IPS-NIHi11 (cell line): ENCODE measurements at regions not wholly inside any gene's neighbourhood (a gene's known extent, or its start where the extent isn't known, plus 50 kb on each side); places are given as distances from the start of the nearest gene placed in this dataset.
"Not testable (repeated sequence)": the region's sequence is repeated elsewhere in the genome, so short reads cannot be mapped to it uniquely, and the experiment has no call there.

Experiments used
- DNase-seq: peaks from one replicate; pipeline ENCODE4 v3.0.0; 2012; ENCODE audit warnings: mixed read lengths, low spot score

DNA sequence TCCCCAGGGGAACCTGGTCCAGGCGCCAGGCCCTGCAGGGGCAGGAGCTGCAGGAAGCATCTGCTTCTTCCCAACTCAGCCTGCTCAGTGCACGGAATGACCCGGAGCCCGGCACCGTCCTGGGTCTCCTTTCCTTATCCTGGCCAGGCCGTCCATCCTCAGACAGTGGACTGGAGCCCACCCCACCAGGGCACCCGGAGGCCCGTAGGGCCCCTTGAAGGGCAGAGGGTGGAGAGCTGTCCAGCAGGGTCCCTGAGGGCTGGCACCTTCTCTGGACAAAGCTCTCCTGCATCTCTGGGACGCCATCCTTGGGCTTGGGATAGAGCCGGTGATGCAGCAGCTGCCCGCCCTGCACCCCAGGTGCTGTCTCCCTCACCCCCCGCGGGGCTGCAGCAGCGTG is 207.9 kb downstream of the TMEM121 start:
- DNase-seq = not testable (repeated sequence)

DNA sequence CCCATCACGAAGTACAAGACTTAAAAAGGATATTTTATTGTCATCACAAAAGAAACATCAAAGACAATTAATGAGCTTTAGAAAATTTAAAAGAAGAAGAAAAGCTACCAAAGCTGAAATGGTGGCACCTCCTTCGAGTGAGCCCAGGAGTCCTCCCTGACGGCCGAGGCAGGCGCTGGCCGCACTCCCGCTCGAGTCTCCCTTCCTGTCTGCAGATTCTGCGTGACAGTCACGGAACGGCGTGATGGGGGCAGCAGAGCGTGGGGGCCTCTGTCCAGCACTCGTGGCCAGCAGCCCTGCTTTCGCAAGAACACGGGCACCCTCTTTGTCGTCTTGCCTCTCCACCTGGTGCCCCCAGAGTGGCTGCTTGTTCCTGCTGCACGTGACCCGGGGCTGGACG is 209.9 kb downstream of the TMEM121 start:
- DNase-seq = not testable (repeated sequence)

DNA sequence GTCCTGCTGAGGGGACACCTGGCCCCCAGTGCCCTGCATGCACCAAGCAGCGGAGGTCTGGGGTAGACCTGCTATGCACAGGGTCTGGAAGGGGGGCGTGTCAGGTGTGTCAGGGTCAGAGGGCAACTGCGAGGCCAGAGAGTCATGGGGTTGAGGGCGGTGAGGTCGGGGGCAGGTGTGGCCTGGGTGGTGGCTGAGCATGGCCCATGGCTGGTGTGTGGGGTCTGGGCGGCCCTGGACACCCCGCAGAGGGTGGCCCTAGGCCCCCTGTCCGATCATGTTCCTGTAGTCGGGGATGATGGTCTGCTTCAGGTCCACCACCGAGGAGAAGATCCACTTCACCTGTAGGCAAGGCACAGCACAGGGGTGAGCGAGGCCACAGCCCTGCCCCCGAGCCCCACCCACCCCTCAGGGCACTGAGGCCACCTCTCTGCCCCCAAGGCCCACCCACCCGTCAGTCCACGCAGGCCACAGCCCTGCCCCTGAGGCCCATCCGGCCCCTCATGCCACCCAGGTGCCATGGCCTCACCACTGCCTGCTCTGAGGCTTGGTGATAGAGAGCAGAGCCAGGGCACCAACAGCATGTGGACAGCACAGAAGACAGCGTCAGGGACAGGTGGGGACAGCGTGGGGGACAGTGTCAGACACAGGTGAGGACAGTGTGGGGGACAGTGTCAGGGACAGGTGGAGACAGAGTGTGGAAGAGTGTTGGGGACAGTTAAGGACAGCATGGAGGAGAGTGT is 211.3 kb downstream of the TMEM121 start:
- DNase-seq = no peak

DNA sequence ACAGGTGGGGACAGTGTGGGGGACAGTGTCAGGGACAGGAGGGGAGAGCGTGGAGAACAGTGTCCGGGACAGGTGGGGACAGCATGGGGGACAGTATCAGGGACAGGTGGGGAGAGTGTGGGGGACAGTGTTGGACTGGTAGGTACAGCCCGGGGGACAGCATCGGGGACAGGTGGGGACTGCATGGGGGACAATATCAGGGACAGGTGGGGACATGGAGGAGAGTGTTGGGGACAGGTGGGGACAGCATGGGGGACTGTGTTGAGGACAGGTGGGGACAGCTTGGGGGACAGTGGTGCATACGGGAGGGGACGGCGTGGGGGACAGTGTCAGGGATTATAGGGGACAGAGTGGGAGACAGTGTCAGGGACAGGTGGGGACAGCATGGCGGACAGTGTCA is 212.3 kb downstream of the TMEM121 start:
- no peak for DNase-seq

DNA sequence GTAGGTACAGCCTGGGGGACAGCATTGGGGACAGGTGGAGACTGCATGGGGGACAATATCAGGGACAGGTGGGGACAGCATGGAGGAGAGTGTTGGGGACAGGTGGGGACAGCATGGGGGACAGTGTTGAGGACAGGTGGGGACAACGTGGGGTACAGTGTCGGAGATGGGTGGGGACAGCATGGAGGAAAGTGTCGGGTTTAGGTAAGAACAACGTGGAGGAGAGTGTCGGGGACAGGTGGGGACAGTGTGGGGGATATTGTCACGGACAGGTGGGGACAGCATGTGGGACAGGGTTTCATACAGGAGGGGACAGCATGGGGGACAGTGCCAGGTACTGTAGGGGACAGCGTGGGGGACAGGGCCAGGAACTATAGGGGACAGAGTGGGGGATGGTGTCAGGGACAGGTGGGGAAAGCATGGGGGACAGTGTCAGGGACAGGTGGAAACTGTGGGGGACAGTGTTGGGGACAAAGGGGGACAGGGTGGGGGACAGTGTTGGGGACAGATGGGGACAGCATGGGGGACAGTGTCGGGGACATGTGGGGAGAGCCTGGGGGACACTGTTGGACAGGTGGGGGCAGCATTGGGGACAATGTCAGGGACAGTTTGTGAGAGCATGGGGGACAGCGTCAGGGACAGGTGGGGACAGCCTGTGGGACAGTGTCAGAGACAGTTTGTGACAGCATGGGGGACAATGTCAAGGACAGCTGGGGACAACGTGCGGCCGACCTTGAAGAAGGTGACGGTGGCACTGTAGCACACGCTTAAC is 213.1 kb downstream of the TMEM121 start:
- DNase-seq = no peak

DNA sequence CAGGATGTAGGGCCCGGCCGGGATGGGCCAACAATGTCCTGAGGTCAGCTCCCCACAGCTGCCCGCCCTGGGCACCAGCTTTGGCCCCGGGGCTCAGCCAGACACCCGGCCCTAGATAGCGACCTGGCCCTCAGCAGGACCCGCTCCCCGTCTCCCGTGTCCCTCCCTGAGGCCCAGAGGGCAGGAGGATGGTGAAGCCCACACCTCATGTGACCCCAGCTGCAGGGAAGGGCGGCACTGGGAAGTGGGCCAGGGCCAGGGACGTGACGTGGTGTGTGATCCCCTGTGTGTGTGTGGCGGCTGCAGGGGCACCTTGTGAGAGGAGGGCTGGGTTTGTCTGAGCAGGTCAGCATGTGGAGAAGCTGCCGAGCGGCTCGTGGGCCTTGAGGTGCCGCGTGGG is 213.9 kb downstream of the TMEM121 start:
- DNase-seq = not testable (repeated sequence)

DNA sequence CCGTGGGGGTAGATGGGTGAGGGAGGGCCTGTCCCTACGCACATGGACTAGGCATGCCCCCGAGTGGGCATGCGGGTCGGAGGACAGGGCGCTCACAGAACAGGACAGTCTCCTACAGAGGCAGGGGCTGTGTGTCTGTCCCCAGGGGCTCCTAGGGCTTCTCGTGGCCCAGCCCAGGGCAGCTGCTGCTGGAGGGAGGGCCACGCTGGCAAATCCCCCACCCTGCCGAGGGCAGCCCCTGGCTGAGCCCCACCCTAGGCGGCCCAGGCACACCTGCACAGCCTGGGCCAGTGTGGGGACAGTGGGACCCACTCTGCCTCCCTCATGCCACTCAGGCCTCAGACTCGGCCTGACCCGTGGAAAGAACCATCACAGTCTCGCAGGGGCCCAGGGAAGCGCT is 214.6 kb downstream of the TMEM121 start:
- not testable (repeated sequence) for DNase-seq

DNA sequence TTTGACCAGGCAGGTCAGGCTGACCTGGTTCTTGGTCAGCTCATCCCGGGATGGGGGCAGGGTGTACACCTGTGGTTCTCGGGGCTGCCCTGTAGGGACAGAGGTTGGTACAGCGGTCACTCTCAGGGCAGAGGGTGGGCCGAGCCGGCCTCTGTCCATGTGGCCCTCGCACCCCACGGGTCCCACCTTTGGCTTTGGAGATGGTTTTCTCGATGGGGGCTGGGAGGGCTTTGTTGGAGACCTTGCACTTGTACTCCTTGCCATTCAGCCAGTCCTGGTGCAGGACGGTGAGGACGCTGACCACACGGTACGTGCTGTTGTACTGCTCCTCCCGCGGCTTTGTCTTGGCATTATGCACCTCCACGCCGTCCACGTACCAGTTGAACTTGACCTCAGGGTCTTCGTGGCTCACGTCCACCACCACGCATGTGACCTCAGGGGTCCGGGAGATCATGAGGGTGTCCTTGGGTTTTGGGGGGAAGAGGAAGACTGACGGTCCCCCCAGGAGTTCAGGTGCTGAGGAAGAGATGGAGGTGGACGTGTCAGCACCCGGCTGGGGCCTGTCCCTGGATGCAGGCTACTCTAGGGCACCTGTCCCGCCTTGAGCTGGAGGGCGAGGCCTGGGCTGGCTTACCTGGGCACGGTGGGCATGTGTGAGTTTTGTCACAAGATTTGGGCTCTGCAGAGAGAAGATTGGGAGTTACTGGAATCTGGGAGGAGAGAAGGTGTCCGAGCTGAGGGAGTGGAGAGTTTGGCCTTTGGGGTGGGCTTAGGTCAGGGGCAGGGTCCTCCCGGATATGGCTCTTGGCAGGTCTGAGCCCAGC is 215.5 kb downstream of the TMEM121 start:
- not testable (repeated sequence) for DNase-seq

DNA sequence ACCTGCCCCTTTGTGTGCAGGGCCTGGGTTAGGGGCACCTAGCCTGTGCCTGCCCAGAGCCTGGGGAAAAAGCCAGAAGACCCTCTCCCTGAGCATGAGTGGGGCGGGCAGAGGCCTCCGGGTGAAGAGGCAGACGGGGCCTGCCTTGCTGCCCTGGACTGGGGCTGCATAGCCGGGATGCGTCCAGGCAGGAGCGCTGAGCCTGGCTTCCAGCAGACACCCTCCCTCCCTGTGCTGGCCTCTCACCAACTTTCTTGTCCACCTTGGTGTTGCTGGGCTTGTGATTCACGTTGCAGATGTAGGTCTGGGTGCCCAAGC is 216.1 kb downstream of the TMEM121 start:
- no peak for DNase-seq

DNA sequence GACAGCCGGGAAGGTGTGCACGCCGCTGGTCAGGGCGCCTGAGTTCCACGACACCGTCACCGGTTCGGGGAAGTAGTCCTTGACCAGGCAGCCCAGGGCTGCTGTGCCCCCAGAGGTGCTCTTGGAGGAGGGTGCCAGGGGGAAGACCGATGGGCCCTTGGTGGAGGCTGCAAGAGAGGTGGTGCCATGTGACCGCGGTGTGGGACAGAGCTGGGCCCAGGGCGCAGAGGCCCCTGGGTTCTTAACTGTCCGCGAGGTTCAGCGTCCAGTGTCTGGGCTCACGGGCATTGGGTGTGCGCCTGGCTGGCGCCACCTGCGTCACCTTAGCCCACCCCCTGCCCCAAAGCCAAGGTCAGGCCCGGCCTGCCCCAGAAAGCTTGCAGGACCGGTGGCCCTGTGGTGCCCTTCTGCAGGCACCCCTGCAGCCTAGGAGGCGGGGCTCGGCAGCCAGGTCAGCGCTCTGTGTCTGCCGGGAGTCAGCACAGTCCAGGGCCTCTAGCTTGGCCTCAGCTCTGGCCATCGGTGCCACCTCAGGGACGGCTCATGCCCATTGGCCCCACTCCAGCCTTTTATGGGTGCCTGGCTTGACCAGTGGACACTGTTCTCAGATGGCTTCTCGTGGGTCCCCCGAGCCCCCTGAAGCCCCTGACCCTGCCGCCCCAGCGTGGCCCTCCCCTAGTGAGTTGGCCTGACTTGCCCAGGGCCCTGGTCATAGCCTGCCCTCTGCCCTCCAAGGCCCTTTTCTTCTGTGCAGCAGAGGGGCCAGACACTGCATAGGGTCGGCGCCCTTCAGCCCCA is 216.7 kb downstream of the TMEM121 start:
- not testable (repeated sequence) for DNase-seq

DNA sequence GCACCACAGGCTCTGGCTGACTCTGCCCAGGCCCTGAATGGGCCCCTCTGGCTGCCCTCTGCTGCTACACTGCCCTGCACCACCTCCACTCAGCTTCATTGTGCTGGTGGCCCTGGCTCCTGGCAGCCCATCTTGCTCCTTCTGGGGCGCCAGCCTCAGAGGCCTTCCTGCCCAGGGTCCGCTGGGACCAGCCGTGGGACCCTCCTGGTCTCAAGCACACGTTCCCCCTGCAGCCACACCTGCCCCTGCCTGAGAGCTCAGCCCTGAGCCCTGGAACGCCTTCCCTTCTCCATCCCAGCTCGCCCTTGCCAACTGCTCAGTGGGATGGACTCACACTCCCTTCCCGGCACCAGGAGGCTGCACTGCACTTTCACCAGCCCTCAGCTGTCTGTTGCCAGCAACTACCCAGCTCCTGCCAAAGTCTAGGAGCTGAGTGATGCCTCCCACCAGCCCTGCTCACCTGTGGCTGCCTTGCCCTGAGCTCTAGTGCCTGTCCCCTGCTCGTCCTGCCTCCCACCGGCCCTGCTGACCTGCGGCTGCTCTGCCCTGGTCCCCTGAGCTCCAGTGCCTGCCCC is 217.9 kb downstream of the TMEM121 start:
- DNase-seq = not testable (repeated sequence)

DNA sequence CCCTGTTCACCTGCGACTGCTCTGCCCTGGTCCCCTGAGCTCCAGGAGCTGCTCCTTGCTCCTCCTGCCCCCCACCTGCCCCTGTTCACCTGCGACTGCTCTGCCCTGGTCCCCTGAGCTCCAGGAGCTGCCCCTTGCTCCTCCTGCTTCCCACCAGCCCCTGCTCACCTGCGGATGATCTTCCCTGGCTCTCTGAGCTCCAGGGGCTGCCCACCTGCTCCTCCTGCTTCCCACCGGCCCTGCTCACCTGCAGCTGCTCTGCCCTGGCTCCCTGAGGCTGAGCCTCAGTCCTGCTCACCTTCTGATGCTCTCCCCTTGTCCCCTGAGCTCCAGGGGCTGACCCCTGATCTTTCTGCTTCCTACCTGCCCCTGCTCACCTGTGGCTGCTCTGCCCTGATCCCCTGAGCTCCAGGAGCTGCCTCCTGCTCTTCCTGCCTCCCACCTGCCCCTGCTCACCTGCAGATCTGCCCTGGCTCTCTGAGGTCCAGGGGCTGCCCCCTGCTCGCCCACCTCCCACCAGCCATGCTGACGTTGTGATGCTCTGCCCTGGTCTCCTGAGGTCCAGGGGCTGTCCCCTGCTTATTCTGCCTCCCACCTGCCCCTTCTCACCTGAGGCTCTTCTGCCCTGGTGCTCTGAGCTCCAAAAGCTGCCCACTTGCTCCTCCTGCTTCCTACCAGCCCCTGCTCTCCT is 219.2 kb downstream of the TMEM121 start:
- DNase-seq = no peak

DNA sequence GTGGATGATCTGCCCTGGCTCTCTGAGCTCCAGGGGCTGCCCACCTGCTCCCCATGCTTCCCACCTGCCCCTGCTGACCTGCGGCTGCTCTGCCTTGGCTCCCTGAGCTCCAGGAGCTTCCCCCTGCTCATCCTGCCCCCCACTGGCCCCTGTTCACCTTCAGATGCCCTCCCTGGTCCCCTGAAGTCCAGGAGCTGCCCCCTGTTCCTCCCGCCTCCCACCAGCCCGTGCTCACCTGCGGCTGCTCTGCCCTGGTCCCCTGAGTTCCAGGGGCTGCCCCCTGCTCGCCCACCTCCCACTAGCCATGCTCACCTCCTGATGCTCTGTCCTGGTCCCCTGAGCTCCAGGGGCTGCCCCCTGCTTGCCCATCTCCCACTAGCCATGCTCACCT is 219.7 kb downstream of the TMEM121 start:
- no peak for DNase-seq

DNA sequence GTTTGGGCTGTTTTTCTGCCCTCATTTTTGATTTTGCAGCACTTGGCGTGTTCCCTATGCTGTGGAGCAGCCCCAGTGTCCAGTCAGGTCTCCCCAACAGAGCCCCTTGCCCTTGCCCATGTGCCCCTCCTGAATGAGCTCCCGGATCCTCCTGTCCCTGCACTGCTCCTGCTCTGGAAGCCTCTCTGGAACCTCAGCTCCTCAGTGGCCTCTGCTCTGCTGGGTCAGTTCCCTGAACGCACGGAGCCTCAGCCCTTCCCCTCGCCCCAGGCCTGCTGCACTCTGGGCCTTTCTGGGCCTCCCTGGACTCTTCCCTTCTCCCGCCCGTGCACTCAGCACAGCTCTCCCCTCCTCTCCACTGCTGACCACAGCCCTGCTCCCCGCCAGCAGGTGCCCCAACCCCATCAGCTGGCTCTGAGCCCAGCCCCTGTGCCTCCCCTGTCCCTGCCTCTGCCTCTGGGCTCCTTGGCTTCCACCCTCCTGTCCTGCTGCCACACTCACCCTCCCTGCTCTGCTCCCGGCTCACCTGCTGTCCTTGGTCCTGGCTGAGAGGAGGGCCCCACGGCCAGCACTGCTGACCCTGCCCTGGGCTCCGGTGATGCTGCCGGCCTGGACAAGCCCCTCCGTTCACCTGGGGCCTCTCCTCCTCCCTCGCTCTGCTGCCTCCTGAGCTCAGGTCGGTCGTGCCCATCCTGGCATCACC is 220.6 kb downstream of the TMEM121 start:
- DNase-seq = not testable (repeated sequence)

DNA sequence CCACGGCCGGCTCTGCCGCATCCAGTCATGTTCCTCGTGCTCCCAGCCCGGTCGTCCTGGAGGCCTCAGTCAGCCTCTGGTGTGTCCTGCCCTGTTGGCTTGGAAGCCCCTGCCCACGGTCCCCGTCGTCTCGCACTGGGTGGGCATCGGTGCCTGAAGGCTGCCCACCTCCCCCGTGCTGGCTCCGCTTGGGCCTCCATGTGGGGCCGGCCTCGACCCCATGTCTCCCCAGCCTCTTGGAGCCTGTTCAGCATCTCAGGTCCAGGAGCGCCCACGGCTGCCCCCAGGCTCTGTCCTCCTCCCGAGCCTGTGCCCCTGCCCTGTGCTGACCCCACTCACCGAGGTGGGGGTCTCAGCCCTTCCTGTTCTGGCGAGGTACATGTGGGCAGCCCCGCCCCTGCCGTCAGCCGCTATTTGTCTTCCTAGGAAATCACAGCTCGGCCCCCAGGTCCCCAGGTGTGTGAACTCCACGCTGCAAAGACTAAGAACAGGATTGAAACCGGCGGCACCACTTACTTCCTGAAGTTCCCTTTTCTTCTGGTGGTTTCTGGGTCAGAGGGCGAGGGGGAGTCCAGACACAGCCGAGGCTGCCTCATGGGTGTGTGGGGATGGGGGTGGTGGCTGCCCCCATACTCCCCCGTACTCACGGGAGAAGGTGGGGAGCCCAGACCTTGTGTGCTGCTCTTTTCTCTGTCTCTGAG is 221.3 kb downstream of the TMEM121 start:
- DNase-seq = not testable (repeated sequence)

DNA sequence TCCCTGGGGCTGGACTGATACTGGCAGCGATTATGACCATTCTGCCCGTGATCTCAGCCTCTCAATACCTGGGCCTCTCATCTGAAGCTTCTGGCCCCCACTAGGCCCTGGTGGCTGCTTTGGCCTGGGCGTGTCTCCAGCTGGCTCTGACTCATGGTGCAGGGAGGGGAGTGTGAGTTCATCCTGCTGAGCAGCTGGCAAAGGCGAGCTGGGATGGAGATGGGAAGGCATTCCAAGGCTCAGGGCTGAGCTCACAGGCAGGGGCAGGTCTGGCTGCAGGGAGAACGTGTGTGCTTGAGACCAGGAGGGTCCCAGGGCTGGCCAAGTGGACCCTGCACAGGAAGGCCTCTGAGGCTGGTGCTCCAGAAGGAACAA is 221.8 kb downstream of the TMEM121 start:
- DNase-seq = no peak

DNA sequence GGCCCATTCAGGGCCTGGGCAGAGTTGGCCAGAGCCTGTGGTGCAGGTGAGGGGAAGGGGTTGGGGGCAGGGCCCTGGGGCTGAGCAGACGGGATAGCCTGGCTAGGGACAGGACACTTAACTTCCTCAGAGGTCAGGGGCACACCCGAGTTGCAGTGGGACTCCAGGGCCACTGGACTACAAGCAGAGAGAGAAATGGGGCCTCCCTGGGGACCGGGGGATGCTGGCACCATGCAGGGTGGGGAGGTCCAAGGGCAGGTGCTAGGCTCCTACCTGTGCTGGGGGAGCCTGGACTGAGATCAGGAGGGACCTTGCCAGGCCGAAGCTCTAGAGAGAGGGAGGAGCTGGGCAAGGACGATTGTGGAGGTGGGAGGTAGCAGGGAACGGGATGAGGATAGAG is 222.3 kb downstream of the TMEM121 start:
- not testable (repeated sequence) for DNase-seq

DNA sequence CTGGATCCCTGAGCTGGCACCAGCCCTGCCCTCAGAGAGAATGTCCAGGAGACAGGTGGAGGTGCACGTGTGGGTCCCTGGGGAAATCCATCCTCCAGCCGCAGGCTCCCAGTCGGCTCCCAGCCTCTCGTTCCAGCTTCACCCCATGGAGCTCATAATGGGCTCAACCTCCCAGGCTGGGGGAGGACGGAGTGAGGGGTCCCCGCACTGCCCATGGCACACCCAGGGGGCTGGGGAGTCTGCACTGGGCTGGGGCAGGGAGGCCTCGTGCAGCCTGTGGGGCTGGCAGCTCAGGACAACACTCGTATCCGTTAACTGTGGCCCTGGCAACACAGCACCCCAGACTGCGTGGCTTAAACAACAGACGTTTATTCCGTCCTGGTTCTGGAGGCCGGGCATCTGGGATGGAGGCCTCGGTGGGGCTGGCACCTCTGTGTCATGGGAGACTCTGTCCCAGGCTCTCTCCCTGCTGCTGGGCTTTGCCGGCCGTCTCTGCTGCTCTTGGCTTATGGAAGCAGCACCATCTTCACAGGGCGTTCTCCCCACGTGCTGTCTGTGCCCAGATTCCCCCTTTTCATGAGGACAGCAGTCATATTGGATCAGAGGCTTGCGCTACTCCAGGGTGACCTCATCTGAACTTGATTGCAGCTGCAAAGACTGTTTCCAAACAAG is 223.6 kb downstream of the TMEM121 start:
- not testable (repeated sequence) for DNase-seq

DNA sequence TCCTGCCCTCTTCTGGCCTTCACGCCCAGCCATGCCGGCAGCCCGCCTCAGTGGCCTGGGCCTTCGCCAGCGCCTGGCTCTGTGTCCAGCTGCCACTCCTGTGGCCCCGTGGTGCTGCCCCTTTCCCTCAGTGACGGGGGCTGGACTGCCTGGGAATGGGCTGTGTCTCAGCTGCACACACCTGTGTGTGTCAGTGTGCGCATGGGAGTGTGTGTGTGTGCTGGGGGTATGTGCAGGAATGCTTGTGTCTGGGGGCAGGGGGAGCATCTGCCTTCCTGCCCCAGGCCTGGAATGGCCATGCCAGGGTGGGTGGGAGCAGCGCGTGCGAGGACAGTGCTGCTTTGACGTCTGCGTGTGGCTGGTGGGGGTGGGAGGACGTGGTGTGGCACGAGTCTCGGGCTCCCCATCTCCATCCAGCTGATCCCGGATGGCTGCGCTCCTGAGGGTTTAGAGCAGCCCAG is 224.9 kb downstream of the TMEM121 start:
- not testable (repeated sequence) for DNase-seq
